Panc1 (cell line): ENCODE measurements at regions not wholly inside any gene's neighbourhood (a gene's known extent, or its start where the extent isn't known, plus 50 kb on each side); places are given as distances from the start of the nearest gene placed in this dataset.

ENCODE experiments used
- ATAC-seq: fragments of 200-7000 bp; cut with Tn5 transposase; 2 replicates; pipeline ENCODE4 v1.9.1; 2020; ENCODE audit warnings: mild to moderate bottlenecking, moderate library complexity
- BruUV-seq: library from RNA; stranded (reverse); fragments of 400-500 nt; replicated peaks from 2 replicates; lab custom pipeline; 2021; lab: Mats Ljungman, UMichigan
- CTCF ChIA-PET: fragments of 300-600 bp; sonication (Branson Sonifier 250); formaldehyde crosslinking; loops from one replicate; lab custom pipeline; 2022; ENCODE audit warnings: antibody characterized with exemption; lab: Charles Lee
- POLR2A ChIA-PET: fragments of 300-600 bp; sonication (Branson Sonifier 250); formaldehyde crosslinking; loops from one replicate; lab custom pipeline; 2022; ENCODE audit warnings: antibody characterized with exemption; lab: Charles Lee
- DNase-seq: peaks from one replicate; pipeline ENCODE4 v3.0.0-alpha.2; 2010; ENCODE audit warnings: low read depth, low spot score
- H3K27ac ChIP-seq: 2 replicates; pipeline ENCODE4 v1.5.1; 2011; ENCODE audit warnings: mild to moderate bottlenecking, low read length, inconsistent platforms
- H3K27me3 ChIP-seq: fragments of 200-500 bp; sonication (Bioruptor generic); 2 replicates; pipeline ENCODE4 v1.6.0; 2014; ENCODE audit warnings: low read length, inconsistent platforms; ENCODE audit not compliant: control insufficient read depth, insufficient read depth
- H3K36me3 ChIP-seq: fragments of 200-500 bp; sonication (Bioruptor generic); 2 replicates; pipeline ENCODE4 v1.5.1; 2014; ENCODE audit warnings: inconsistent platforms, mild to moderate bottlenecking, low read length, moderate library complexity; ENCODE audit not compliant: control insufficient read depth, insufficient read depth
- H3K4me1 ChIP-seq: 2 replicates; pipeline ENCODE4 v1.5.1; 2011; ENCODE audit warnings: inconsistent platforms, mild to moderate bottlenecking, low read length, moderate library complexity; ENCODE audit not compliant: control insufficient read depth, insufficient read depth
- H3K4me3 ChIP-seq, 2 experiments: 2 replicates each; pipeline ENCODE4 v1.5.1; 2011 to 2012; ENCODE audit warnings: low read depth in 2 of 2, low read length in 2 of 2, mild to moderate bottlenecking in 2 of 2, inconsistent platforms in 1 of 2, moderate library complexity in 1 of 2
- H3K9me3 ChIP-seq: fragments of 200-500 bp; sonication (Bioruptor generic); 2 replicates; pipeline ENCODE4 v1.5.1; 2014; ENCODE audit warnings: low read depth, mild to moderate bottlenecking, inconsistent platforms, low read length, moderate library complexity; ENCODE audit not compliant: control insufficient read depth, insufficient read depth
- POLR2AphosphoS5 ChIP-seq: IDR thresholded peaks from 2 replicates; pipeline ENCODE4 v1.6.1; 2012; ENCODE audit warnings: mild to moderate bottlenecking, low read depth, low read length, moderate library complexity
- SIN3A ChIP-seq: IDR thresholded peaks from 2 replicates; pipeline ENCODE4 v1.6.1; 2012; ENCODE audit warnings: low read depth, mild to moderate bottlenecking, low read length, moderate library complexity, borderline replicate concordance; ENCODE audit not compliant: insufficient read depth
- TCF7L2 ChIP-seq: IDR thresholded peaks from 2 replicates; pipeline ENCODE4 v1.6.1; 2011; ENCODE audit warnings: mild to moderate bottlenecking, low read depth, low read length, inconsistent platforms
- in situ Hi-C: cut with HindIII; loops from 2 replicates; pipeline ENCODE4 v1.10.0; 2016; ENCODE audit warnings: low sequenced_read_pairs, low pct_unique_long_range_greater_than_20kb
- intact Hi-C: fragments of 100-400 bp; cut with micrococcal nuclease; formaldehyde crosslinking; loops from one replicate; pipeline ENCODE4 v1.10.0; 2022; ENCODE audit not compliant: unreplicated experiment
- TF ChIP-seq, protein P1 (sequence below): fragments of 450-650 bp; IDR thresholded peaks from 2 replicates; pipeline ENCODE4 v1.5.1; 2017; ENCODE audit warnings: mild to moderate bottlenecking
- TF ChIP-seq, protein P2 (sequence below), 2 experiments: IDR thresholded peaks; 2 replicates each; pipeline ENCODE4 v1.6.1; 2011 to 2012; ENCODE audit warnings: low read depth in 2 of 2, control low read depth in 1 of 2, low read length in 1 of 2, mild to moderate bottlenecking in 1 of 2, moderate library complexity in 1 of 2; ENCODE audit not compliant: insufficient read depth in 1 of 2

DNA sequence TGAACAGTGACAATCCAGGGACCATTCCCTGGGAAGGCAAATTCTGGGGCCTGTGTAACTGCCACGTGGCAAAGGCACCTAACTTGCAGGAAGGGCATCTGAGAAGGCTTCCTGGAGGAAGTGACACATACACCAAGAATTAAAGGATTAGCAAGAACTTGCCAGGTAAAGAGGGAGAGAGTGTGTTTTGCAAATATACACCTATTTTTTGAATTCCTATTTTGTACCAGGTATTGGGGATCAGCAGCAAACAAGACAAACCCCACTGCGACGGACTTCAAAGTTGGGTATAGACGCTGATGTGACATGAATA is 206.5 kb upstream of the ZMIZ1 start:
- H3K27me3 ChIP-seq: no peaks in the 10 kb centered on the region
- TF ChIP-seq TCF7L2: no peak
- TF ChIP-seq POLR2AphosphoS5: no peak
- no peak for TF ChIP-seq SIN3A
- TF ChIP-seq, protein P1, sequence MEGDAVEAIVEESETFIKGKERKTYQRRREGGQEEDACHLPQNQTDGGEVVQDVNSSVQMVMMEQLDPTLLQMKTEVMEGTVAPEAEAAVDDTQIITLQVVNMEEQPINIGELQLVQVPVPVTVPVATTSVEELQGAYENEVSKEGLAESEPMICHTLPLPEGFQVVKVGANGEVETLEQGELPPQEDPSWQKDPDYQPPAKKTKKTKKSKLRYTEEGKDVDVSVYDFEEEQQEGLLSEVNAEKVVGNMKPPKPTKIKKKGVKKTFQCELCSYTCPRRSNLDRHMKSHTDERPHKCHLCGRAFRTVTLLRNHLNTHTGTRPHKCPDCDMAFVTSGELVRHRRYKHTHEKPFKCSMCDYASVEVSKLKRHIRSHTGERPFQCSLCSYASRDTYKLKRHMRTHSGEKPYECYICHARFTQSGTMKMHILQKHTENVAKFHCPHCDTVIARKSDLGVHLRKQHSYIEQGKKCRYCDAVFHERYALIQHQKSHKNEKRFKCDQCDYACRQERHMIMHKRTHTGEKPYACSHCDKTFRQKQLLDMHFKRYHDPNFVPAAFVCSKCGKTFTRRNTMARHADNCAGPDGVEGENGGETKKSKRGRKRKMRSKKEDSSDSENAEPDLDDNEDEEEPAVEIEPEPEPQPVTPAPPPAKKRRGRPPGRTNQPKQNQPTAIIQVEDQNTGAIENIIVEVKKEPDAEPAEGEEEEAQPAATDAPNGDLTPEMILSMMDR: no peak
- TF ChIP-seq, protein P2, sequence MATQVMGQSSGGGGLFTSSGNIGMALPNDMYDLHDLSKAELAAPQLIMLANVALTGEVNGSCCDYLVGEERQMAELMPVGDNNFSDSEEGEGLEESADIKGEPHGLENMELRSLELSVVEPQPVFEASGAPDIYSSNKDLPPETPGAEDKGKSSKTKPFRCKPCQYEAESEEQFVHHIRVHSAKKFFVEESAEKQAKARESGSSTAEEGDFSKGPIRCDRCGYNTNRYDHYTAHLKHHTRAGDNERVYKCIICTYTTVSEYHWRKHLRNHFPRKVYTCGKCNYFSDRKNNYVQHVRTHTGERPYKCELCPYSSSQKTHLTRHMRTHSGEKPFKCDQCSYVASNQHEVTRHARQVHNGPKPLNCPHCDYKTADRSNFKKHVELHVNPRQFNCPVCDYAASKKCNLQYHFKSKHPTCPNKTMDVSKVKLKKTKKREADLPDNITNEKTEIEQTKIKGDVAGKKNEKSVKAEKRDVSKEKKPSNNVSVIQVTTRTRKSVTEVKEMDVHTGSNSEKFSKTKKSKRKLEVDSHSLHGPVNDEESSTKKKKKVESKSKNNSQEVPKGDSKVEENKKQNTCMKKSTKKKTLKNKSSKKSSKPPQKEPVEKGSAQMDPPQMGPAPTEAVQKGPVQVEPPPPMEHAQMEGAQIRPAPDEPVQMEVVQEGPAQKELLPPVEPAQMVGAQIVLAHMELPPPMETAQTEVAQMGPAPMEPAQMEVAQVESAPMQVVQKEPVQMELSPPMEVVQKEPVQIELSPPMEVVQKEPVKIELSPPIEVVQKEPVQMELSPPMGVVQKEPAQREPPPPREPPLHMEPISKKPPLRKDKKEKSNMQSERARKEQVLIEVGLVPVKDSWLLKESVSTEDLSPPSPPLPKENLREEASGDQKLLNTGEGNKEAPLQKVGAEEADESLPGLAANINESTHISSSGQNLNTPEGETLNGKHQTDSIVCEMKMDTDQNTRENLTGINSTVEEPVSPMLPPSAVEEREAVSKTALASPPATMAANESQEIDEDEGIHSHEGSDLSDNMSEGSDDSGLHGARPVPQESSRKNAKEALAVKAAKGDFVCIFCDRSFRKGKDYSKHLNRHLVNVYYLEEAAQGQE (IDR thresholded peaks at IDR 0.05; ENCODE audit: insufficient read depth in 1 of 2, low read depth in 2 of 2, low read length in 1 of 2): no peak
- ChIA-PET CTCF (no interaction called here), POLR2A (no interaction called here)
- BruUV-seq: no TSS peak
- no peak overlapping the region for H3K4me3 ChIP-seq
- in situ Hi-C loops (no loop called here), intact Hi-C loops (no loop called here)
- H3K4me1 ChIP-seq: no peaks in the 10 kb centered on the region
- H3K9me3 ChIP-seq: no peaks in the 10 kb centered on the region
- ATAC-seq (no peak), DNase-seq (no peak)
- H3K36me3 ChIP-seq: no peaks in the 10 kb centered on the region
- H3K27ac ChIP-seq: no peak overlapping the region

DNA sequence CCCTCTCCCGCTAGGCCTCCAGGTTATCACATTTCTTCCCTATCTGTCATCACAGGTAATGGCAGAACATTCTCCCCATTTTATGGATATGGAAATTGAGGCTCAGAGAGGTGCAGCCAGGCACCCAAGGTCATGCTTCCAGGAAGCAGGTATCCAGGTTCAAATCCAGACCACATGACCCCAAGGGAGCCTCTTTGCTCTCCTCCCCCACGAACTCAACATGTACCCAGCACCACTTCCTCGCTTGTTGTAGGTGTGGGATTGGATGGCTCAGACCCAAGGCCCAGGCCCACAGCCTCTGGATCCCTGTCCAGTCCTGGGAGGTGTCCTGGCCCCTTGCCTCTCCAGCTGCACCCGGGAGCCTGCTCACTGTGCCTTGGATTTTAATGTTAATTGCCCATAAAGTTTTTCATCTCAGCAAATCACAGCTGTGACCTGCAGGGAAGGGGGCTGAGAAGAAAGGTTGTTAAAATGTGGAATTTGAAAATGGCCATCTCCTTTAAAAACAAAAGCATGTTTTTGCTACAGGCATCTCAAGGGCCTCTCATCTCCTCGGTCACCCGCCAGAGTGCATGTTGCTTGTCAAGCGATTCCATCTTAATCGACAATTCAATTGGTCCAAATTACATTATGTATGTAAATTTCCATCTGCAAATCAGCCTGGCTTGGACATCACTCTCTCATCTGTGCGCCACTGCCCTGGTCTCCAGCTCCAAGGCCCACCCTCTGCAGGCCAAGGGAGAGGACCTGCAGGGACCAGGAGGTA is 205.4 kb upstream of the ZMIZ1 start:
- no peaks in the 10 kb centered on the region for H3K27me3 ChIP-seq
- intact Hi-C loops (no loop called here), in situ Hi-C loops (no loop called here)
- BruUV-seq: no TSS peak
- ChIA-PET CTCF (no interaction called here), POLR2A (no interaction called here)
- no peak for ATAC-seq
- H3K36me3 ChIP-seq: no peaks in the 10 kb centered on the region
- no peak overlapping the region for H3K27ac ChIP-seq
- no peak for TF ChIP-seq TCF7L2
- TF ChIP-seq SIN3A: no peak
- TF ChIP-seq, protein P2 (IDR thresholded peaks at IDR 0.05; ENCODE audit: insufficient read depth in 1 of 2, low read depth in 2 of 2, low read length in 1 of 2): no peak
- TF ChIP-seq, protein P1: no peak
- no peak for TF ChIP-seq POLR2AphosphoS5
- no peaks in the 10 kb centered on the region for H3K4me1 ChIP-seq
- H3K9me3 ChIP-seq: no peaks in the 10 kb centered on the region
- no peak for DNase-seq
- H3K4me3 ChIP-seq: no peak overlapping the region
